OCI-LY3 (cell line): ENCODE measurements at regions not wholly inside any gene's neighbourhood (a gene's known extent, or its start where the extent isn't known, plus 50 kb on each side); places are given as distances from the start of the nearest gene placed in this dataset.

Source experiments
- H2AFZ ChIP-seq: fragments of 200-600, 300-600 bp; shearing (Covaris generic); 2 replicates; pipeline ENCODE4 v1.6.0; 2014; ENCODE audit warnings: antibody characterized with exemption, low read depth, low read length
- H3K27ac ChIP-seq: fragments of 200-600, 300-600 bp; sonication (generic); 2 replicates; pipeline ENCODE4 v1.5.1; 2014; ENCODE audit warnings: mild to moderate bottlenecking, low read length, moderate library complexity, mixed read lengths
- H3K27me3 ChIP-seq: fragments of 200-600, 300-600 bp; sonication (generic); 2 replicates; pipeline ENCODE4 v1.6.1; 2014; ENCODE audit warnings: low read depth, low read length, mixed read lengths
- H3K36me3 ChIP-seq: fragments of 200-600, 300-600 bp; sonication (generic); replicated peaks from 2 replicates; pipeline ENCODE3; 2014; ENCODE audit warnings: low read depth, low read length, mixed read lengths
- H3K4me1 ChIP-seq: fragments of 300-600, 200-600 bp; sonication (generic); 2 replicates; pipeline ENCODE4 v1.6.1; 2014; ENCODE audit warnings: low read length, mixed read lengths
- H3K4me2 ChIP-seq: fragments of 200-600, 300-600 bp; sonication (generic); 2 replicates; pipeline ENCODE4 v1.6.1; 2014; ENCODE audit warnings: low read length, mixed read lengths
- H3K4me3 ChIP-seq: fragments of 300-600, 200-600 bp; sonication (generic); 2 replicates; pipeline ENCODE4 v1.5.1; 2014; ENCODE audit warnings: antibody characterized with exemption, mild to moderate bottlenecking, low read length, moderate library complexity
- H3K79me2 ChIP-seq: fragments of 300-600, 200-600 bp; shearing (Covaris generic); 2 replicates; pipeline ENCODE4 v1.6.1; 2014; ENCODE audit warnings: mild to moderate bottlenecking, low read length, mixed read lengths
- H3K9ac ChIP-seq: fragments of 300-600, 200-600 bp; shearing (Covaris generic); 2 replicates; pipeline ENCODE4 v1.6.0; 2014; ENCODE audit warnings: mild to moderate bottlenecking, low read length, moderate library complexity
- H3K9me3 ChIP-seq: fragments of 200-600, 300-600 bp; shearing (Covaris generic); 2 replicates; pipeline ENCODE4 v1.6.1; 2014; ENCODE audit warnings: low read length, mixed read lengths; ENCODE audit not compliant: insufficient read depth
- H4K20me1 ChIP-seq: fragments of 200-600, 300-600 bp; sonication (generic); 2 replicates; pipeline ENCODE4 v1.6.1; 2016; ENCODE audit warnings: low read length, mixed read lengths; ENCODE audit not compliant: insufficient read depth
- EZH2phosphoT487 ChIP-seq: fragments of 200-600 bp; shearing (Covaris generic); IDR thresholded peaks from 2 replicates; pipeline ENCODE4 v1.6.1; 2018; ENCODE audit warnings: antibody characterized with exemption, mixed run types, low read depth
- TF ChIP-seq, protein P1 (sequence below): fragments of 200-600, 300-600 bp; sonication (generic); IDR thresholded peaks from 2 replicates; pipeline ENCODE4 v1.5.1; 2014; ENCODE audit warnings: antibody characterized with exemption, low read length, low read depth

GRCh38 chr11:106159836-106160235, 82.4 kb downstream of the AASDHPPT start:
- H3K79me2 ChIP-seq, result no peaks in the 10 kb centered on the region

DNA sequence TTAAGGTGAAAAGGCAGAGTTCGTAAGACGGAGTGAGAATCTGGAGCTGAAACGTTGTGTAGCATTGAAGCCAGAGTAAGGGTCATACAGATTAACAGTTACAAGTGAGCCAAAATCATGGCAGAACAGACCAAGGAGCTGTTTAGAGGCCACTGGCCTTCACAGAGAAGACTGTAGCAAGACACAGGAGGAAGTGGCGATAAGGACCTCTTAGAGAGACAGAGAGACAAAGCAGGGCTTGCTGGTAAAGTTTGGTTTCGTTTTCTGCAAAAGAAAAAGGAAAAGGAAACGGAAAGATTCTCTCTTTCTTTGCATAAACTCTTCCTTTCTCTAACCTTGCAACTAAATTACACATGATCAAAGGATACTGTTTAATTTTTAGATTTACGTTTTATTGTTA, 83.0 kb downstream of the AASDHPPT start:
- H3K9me3 ChIP-seq, result no peaks in the 10 kb centered on the region
- H3K9ac ChIP-seq, result no peak overlapping the region
- H4K20me1 ChIP-seq, result no peaks in the 10 kb centered on the region
- H3K4me2 ChIP-seq, result no peak overlapping the region
- no peaks in the 10 kb centered on the region for H3K27me3 ChIP-seq
- H2AFZ ChIP-seq, result no peak overlapping the region
- H3K4me3 ChIP-seq, result no peak overlapping the region
- TF ChIP-seq, protein P1, sequence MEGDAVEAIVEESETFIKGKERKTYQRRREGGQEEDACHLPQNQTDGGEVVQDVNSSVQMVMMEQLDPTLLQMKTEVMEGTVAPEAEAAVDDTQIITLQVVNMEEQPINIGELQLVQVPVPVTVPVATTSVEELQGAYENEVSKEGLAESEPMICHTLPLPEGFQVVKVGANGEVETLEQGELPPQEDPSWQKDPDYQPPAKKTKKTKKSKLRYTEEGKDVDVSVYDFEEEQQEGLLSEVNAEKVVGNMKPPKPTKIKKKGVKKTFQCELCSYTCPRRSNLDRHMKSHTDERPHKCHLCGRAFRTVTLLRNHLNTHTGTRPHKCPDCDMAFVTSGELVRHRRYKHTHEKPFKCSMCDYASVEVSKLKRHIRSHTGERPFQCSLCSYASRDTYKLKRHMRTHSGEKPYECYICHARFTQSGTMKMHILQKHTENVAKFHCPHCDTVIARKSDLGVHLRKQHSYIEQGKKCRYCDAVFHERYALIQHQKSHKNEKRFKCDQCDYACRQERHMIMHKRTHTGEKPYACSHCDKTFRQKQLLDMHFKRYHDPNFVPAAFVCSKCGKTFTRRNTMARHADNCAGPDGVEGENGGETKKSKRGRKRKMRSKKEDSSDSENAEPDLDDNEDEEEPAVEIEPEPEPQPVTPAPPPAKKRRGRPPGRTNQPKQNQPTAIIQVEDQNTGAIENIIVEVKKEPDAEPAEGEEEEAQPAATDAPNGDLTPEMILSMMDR, result no peak
- no peak for TF ChIP-seq EZH2phosphoT487
- no peaks in the 10 kb centered on the region for H3K79me2 ChIP-seq
- H3K4me1 ChIP-seq, result no peaks in the 10 kb centered on the region
- H3K36me3 ChIP-seq, result no peaks in the 10 kb centered on the region
- H3K27ac ChIP-seq, result no peak overlapping the region

More at GRCh38 chr11:106159836-106160235, 82.4 kb downstream of the AASDHPPT start:
- Histone ChIP-seq H3K9ac (no peak overlapping the region), H3K36me3 (no peaks in the 10 kb centered on the region), H3K27ac (no peak overlapping the region), H3K4me2 (no peak overlapping the region), H3K4me3 (no peak overlapping the region), H3K27me3 (no peaks in the 10 kb centered on the region), H4K20me1 (no peaks in the 10 kb centered on the region), H2AFZ (no peak overlapping the region), H3K9me3 (no peaks in the 10 kb centered on the region), H3K4me1 (no peaks in the 10 kb centered on the region)
- TF ChIP-seq, protein P1, result no peak
- no peak for TF ChIP-seq EZH2phosphoT487

DNA sequence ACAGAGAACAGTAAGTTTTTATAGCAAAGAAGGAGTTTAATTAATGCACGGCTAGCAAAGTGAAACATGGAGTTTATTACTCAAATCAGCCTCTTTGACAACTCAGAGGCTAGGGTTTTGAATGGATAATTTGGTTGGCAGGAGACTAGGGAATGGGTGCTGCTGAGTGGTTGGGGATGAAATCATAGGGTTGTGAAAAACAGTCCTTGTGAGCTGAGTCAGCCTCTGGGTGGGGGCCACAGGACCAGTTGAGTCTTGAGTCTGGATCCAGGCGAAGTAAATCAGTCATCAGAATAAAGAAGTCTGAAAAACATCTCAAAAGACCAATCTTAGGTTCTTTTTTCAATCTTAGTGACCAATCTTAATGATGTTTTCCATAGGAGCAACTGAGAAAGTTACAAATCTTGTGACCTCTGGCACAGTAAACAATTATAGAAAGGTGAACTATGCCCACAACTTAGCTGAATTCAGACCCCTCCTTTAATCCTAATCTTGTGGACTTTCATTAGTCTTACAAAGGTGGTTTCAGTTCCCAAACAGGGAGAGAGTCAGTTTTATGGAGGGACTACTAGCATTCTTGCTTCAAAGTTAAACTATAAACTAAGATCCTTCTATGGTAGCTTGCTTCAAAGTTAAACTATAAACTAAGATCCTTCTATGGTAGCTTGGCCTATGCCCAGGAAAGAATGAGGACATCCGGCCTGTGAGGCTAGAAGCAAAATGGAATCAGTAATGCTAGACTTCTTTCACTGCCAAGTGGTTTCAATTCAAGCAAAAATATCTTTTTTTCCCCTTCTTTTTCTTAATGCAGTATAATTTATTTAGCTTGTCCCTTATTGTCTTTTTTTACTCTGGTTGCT, 84.5 kb downstream of the AASDHPPT start:
- H3K36me3 ChIP-seq, result no peaks in the 10 kb centered on the region
- no peaks in the 10 kb centered on the region for H4K20me1 ChIP-seq
- no peak overlapping the region for H3K4me2 ChIP-seq
- TF ChIP-seq, protein P1, result no peak
- no peak for TF ChIP-seq EZH2phosphoT487
- H3K4me3 ChIP-seq, result no peak overlapping the region
- H3K9me3 ChIP-seq, result no peaks in the 10 kb centered on the region
- no peak overlapping the region for H2AFZ ChIP-seq
- H3K4me1 ChIP-seq, result no peaks in the 10 kb centered on the region
- H3K27ac ChIP-seq, result no peak overlapping the region
- no peak overlapping the region for H3K9ac ChIP-seq
- H3K79me2 ChIP-seq, result no peaks in the 10 kb centered on the region
- no peaks in the 10 kb centered on the region for H3K27me3 ChIP-seq

DNA sequence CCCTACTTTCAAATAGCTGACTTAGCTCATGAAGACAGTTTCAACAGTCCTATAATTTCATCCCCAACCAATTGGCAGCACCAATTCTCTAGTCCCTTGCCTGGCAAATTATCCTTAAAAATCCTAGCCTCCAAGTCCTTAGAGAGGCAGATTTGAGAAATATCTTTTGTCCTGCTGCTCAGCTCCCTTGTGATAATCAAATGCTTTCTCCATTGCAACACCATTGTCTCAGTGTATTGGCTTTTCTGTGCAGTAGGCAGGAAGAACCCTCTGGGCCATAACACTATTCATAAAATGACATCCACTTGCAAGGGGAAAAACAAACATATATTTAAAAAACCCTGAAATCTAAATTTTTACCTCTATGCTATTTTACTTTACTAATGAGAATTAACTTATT, 89.6 kb downstream of the AASDHPPT start:
- H3K4me3 ChIP-seq, result no peak overlapping the region
- no peak for TF ChIP-seq EZH2phosphoT487
- TF ChIP-seq, protein P1, result no peak
- H3K4me1 ChIP-seq, result no peaks in the 10 kb centered on the region
- no peaks in the 10 kb centered on the region for H3K36me3 ChIP-seq
- H4K20me1 ChIP-seq, result no peaks in the 10 kb centered on the region
- no peak overlapping the region for H2AFZ ChIP-seq
- H3K9ac ChIP-seq, result no peak overlapping the region
- no peaks in the 10 kb centered on the region for H3K27me3 ChIP-seq
- H3K27ac ChIP-seq, result no peak overlapping the region
- H3K9me3 ChIP-seq, result no peaks in the 10 kb centered on the region
- no peak overlapping the region for H3K4me2 ChIP-seq
- no peaks in the 10 kb centered on the region for H3K79me2 ChIP-seq
